Breast epithelium (tissue), 3 donors: ENCODE measurements at regions not wholly inside any gene's neighbourhood (a gene's known extent, or its start where the extent isn't known, plus 50 kb on each side); places are given as distances from the start of the nearest gene placed in this dataset.
A peak's percentile ranks its signal among the peaks of the same experiment; 100 is the strongest.

Experiments used
- CTCF ChIP-seq, 3 donors: fragments of 450-650 bp; IDR thresholded peaks; one replicate each; pipeline ENCODE4 v1.5.1; 2016 to 2017; ENCODE audit warnings: antibody characterized with exemption in 3 of 3, mild to moderate bottlenecking in 3 of 3, moderate library complexity in 3 of 3
- POLR2A ChIP-seq: fragments of 450-650 bp; IDR thresholded peaks from one replicate; pipeline ENCODE4 v1.6.1; 2016; ENCODE audit warnings: antibody characterized with exemption, mild to moderate bottlenecking, moderate library complexity

GRCh38 chr5:1594357-1595106 lies 70.8 kb upstream of the LPCAT1 start:
- peak in 2 of 3 donors; percentile 31 to 41 for TF ChIP-seq CTCF (IDR thresholded peaks at IDR 0.05)
- TF ChIP-seq POLR2A, result no peak
